GM21367 (cell line): ENCODE measurements at regions not wholly inside any gene's neighbourhood (a gene's known extent, or its start where the extent isn't known, plus 50 kb on each side); places are given as distances from the start of the nearest gene placed in this dataset.

ENCODE experiments used
- ATAC-seq: cut with Tn5 transposase; IDR thresholded peaks from one replicate; pipeline ENCODE4 v1.9.1; 2021; ENCODE audit not compliant: unreplicated experiment

- ATAC-seq: no peak
Observed at GRCh38 chr4:15364183-15364582, 63.6 kb upstream of the C1QTNF7 start.

- no peak for ATAC-seq
Observed at GRCh38 chr4:15365641-15366040, 62.2 kb upstream of the C1QTNF7 start.

- no peak for ATAC-seq
Observed at GRCh38 chr4:15366721-15367120, 61.1 kb upstream of the C1QTNF7 start.

GRCh38 chr4:15368856-15369255 lies 59.0 kb upstream of the C1QTNF7 start:
- no peak for ATAC-seq

- no peak for ATAC-seq
Observed at GRCh38 chr4:15370296-15370695, 57.5 kb upstream of the C1QTNF7 start.

GRCh38 chr4:15373363-15373762 lies 54.5 kb upstream of the C1QTNF7 start:
- no peak for ATAC-seq

GRCh38 chr4:15374656-15375055 lies 53.2 kb upstream of the C1QTNF7 start:
- ATAC-seq: no peak

- peak; percentile 64 for ATAC-seq
Observed at GRCh38 chr4:15375667-15376066, 52.2 kb upstream of the C1QTNF7 start.

GRCh38 chr4:15376145-15376544 lies 51.7 kb upstream of the C1QTNF7 start:
- no peak for ATAC-seq

- no peak for ATAC-seq
Observed at GRCh38 chr4:15376594-15376993, 51.2 kb upstream of the C1QTNF7 start.
